Peyer's patch (tissue), 4 donors: ENCODE measurements at regions not wholly inside any gene's neighbourhood (a gene's known extent, or its start where the extent isn't known, plus 50 kb on each side); places are given as distances from the start of the nearest gene placed in this dataset.

Source experiments
- CTCF ChIP-seq, 6 experiments: fragments of 450-650 bp in 4 of 6; fragments of 200-600 bp in 2 of 6; sonication (generic) in 1 of 6; IDR thresholded peaks; one replicate each; pipeline ENCODE4 v1.5.1; 2017 to 2019; ENCODE audit warnings: antibody characterized with exemption in 6 of 6, mild to moderate bottlenecking in 3 of 6, moderate library complexity in 1 of 6
- POLR2A ChIP-seq, 2 donors: fragments of 450-650 bp; IDR thresholded peaks; one replicate each; pipeline ENCODE4 v1.5.1; 2017; ENCODE audit warnings: antibody characterized with exemption in 2 of 2, mild to moderate bottlenecking in 2 of 2, moderate library complexity in 2 of 2

GRCh38 chr20:53751620-53752318 is 158.1 kb upstream of the ZNF217 start:
- TF ChIP-seq CTCF (IDR thresholded peaks at IDR 0.05): no peak
- no peak for TF ChIP-seq POLR2A (IDR thresholded peaks at IDR 0.05)
